ENCODE measurements at regions not wholly inside any gene's neighbourhood (a gene's known extent, or its start where the extent isn't known, plus 50 kb on each side); places are given as distances from the start of the nearest gene placed in this dataset.
"Not testable (repeated sequence)": the region's sequence is repeated elsewhere in the genome, so short reads cannot be mapped to it uniquely, and the experiment has no call there.

GRCh38 chr4:123675567-123675966, 279.0 kb downstream of the SPRY1 start:
- Histone ChIP-seq H3K27me3 (no peaks in the 10 kb centered on the region), H3K27ac (no peak overlapping the region), H4K20me1 (no peaks in the 10 kb centered on the region), H3K4me3 (no peak overlapping the region), H3K9me3 (no peaks in the 10 kb centered on the region), H3K4me2 (no peak overlapping the region), H3K36me3 (no peaks in the 10 kb centered on the region), H3K9ac (no peak overlapping the region), H3K4me1 (peaks cover 8% of the 10 kb centered on the region; the same call in 1 of the 2 replicates)
- no peak for TF ChIP-seq Cebpa-rat (IDR thresholded peaks at IDR 0.05)

- no peak overlapping the region for H3K27ac ChIP-seq
- no peak overlapping the region for H3K4me3 ChIP-seq
- TF ChIP-seq Cebpa-rat (IDR thresholded peaks at IDR 0.05), result no peak
- no peaks in the 10 kb centered on the region for H3K9me3 ChIP-seq
- no peaks in the 10 kb centered on the region for H4K20me1 ChIP-seq
- H3K4me2 ChIP-seq, result no peak overlapping the region
- no peaks in the 10 kb centered on the region for H3K27me3 ChIP-seq
- no peaks in the 10 kb centered on the region for H3K36me3 ChIP-seq
- no peak overlapping the region for H3K9ac ChIP-seq
- H3K4me1 ChIP-seq, result peaks cover 8% of the 10 kb centered on the region; the same call in 1 of the 2 replicates
Measured at GRCh38 chr4:123676071-123676889, 279.7 kb downstream of the SPRY1 start.

GRCh38 chr4:123676890-123677229, 280.3 kb downstream of the SPRY1 start:
- peaks cover 6% of the 10 kb centered on the region; the same call in 1 of the 2 replicates for H3K4me1 ChIP-seq
- H3K36me3 ChIP-seq, result no peaks in the 10 kb centered on the region
- TF ChIP-seq Cebpa-rat (IDR thresholded peaks at IDR 0.05), result no peak
- H4K20me1 ChIP-seq, result no peaks in the 10 kb centered on the region
- no peak overlapping the region for H3K4me2 ChIP-seq
- H3K9me3 ChIP-seq, result no peaks in the 10 kb centered on the region
- no peak overlapping the region for H3K4me3 ChIP-seq
- H3K27ac ChIP-seq, result no peak overlapping the region
- H3K9ac ChIP-seq, result no peak overlapping the region
- H3K27me3 ChIP-seq, result no peaks in the 10 kb centered on the region

- Histone ChIP-seq H3K27me3 (no peaks in the 10 kb centered on the region), H3K4me3 (no peak overlapping the region), H3K4me2 (no peak overlapping the region), H3K9ac (no peak overlapping the region), H3K9me3 (peaks cover 16% of the 10 kb centered on the region), H3K36me3 (no peaks in the 10 kb centered on the region), H4K20me1 (no peaks in the 10 kb centered on the region), H3K4me1 (no peaks in the 10 kb centered on the region), H3K27ac (no peak overlapping the region)
- TF ChIP-seq Cebpa-rat (IDR thresholded peaks at IDR 0.05), result no peak
Measured at GRCh38 chr4:123682931-123683330, 286.3 kb downstream of the SPRY1 start.

- not testable (repeated sequence) for H3K27ac ChIP-seq, H3K36me3 ChIP-seq, H4K20me1 ChIP-seq, H3K4me3 ChIP-seq, H3K4me1 ChIP-seq, H3K9ac ChIP-seq, H3K4me2 ChIP-seq, H3K27me3 ChIP-seq
- H3K9me3 ChIP-seq, result peaks cover 29% of the 10 kb centered on the region
Measured at GRCh38 chr4:123684937-123685336, 288.3 kb downstream of the SPRY1 start.

- H4K20me1 ChIP-seq, H3K4me3 ChIP-seq, H3K36me3 ChIP-seq, H3K9ac ChIP-seq, H3K4me2 ChIP-seq, H3K4me1 ChIP-seq, H3K27ac ChIP-seq, H3K27me3 ChIP-seq, H3K9me3 ChIP-seq: not testable (repeated sequence)
Measured at GRCh38 chr4:123695531-123695930, 298.9 kb downstream of the SPRY1 start.

- Histone ChIP-seq H3K9me3 (no peaks in the 10 kb centered on the region), H3K9ac (no peak overlapping the region), H3K4me2 (no peak overlapping the region), H3K4me1 (no peaks in the 10 kb centered on the region), H3K36me3 (no peaks in the 10 kb centered on the region), H4K20me1 (no peaks in the 10 kb centered on the region), H3K27ac (no peak overlapping the region), H3K27me3 (no peaks in the 10 kb centered on the region), H3K4me3 (no peak overlapping the region)
- TF ChIP-seq Cebpa-rat (IDR thresholded peaks at IDR 0.05), result no peak
Measured at GRCh38 chr4:123696687-123697086, 300.1 kb downstream of the SPRY1 start.

GRCh38 chr4:123698556-123698955, 302.0 kb downstream of the SPRY1 start:
- Histone ChIP-seq H3K27ac (no peak overlapping the region), H3K4me3 (no peak overlapping the region), H3K4me1 (no peaks in the 10 kb centered on the region), H4K20me1 (no peaks in the 10 kb centered on the region), H3K36me3 (no peaks in the 10 kb centered on the region), H3K9ac (no peak overlapping the region), H3K27me3 (no peaks in the 10 kb centered on the region), H3K4me2 (no peak overlapping the region), H3K9me3 (no peaks in the 10 kb centered on the region)
- no peak for TF ChIP-seq Cebpa-rat (IDR thresholded peaks at IDR 0.05)

GRCh38 chr4:123699880-123700771, 303.5 kb downstream of the SPRY1 start:
- Histone ChIP-seq H3K9ac (no peak overlapping the region), H3K9me3 (no peaks in the 10 kb centered on the region), H3K4me1 (no peaks in the 10 kb centered on the region), H3K4me3 (no peak overlapping the region), H4K20me1 (no peaks in the 10 kb centered on the region), H3K27ac (no peak overlapping the region), H3K36me3 (no peaks in the 10 kb centered on the region), H3K27me3 (no peaks in the 10 kb centered on the region), H3K4me2 (no peak overlapping the region)
- TF ChIP-seq Cebpa-rat (IDR thresholded peaks at IDR 0.05), result no peak

GRCh38 chr4:123701131-123701575, 304.6 kb downstream of the SPRY1 start:
- Histone ChIP-seq H3K4me2 (no peak overlapping the region), H4K20me1 (no peaks in the 10 kb centered on the region), H3K9ac (no peak overlapping the region), H3K27ac (no peak overlapping the region), H3K27me3 (no peaks in the 10 kb centered on the region), H3K4me3 (no peak overlapping the region), H3K36me3 (no peaks in the 10 kb centered on the region), H3K9me3 (no peaks in the 10 kb centered on the region), H3K4me1 (no peaks in the 10 kb centered on the region)
- TF ChIP-seq Cebpa-rat (IDR thresholded peaks at IDR 0.05), result no peak

Data from BLaER1 (cell line).